Lung (tissue), 11 donors: ENCODE measurements at regions not wholly inside any gene's neighbourhood (a gene's known extent, or its start where the extent isn't known, plus 50 kb on each side); places are given as distances from the start of the nearest gene placed in this dataset.

Experiments used
- ATAC-seq: fragments of 200-7000 bp; cut with Tn5 transposase; one replicate; pipeline ENCODE4 v1.9.1; 2020; ENCODE audit warnings: moderate number of reproducible peaks; ENCODE audit not compliant: insufficient read depth, low FRiP score
- DNase-seq, 3 donors: peaks; one replicate each; pipeline ENCODE4 v3.0.0-alpha.2; 2013 to 2017
- H3K27ac ChIP-seq, 2 donors: one replicate each; pipeline ENCODE4 v1.5.1; 2013; ENCODE audit warnings: mild to moderate bottlenecking in 2 of 2, moderate library complexity in 2 of 2, control low read depth in 1 of 2, inconsistent platforms in 1 of 2, low read depth in 1 of 2, low read length in 1 of 2
- H3K27me3 ChIP-seq, 3 donors: one replicate each; pipeline ENCODE4 v1.5.1; 2013; ENCODE audit warnings: low read length in 2 of 3; ENCODE audit not compliant: control insufficient read depth in 3 of 3, insufficient read depth in 3 of 3
- H3K36me3 ChIP-seq, 4 donors: one replicate each; pipeline ENCODE4 v1.5.1; 2013; ENCODE audit warnings: low read length in 4 of 4, mild to moderate bottlenecking in 1 of 4, moderate library complexity in 1 of 4; ENCODE audit not compliant: control insufficient read depth in 4 of 4, insufficient read depth in 4 of 4
- H3K4me1 ChIP-seq, 5 donors: one replicate each; pipeline ENCODE4 v1.5.1; 2013; ENCODE audit warnings: low read length in 5 of 5, mild to moderate bottlenecking in 2 of 5, moderate library complexity in 1 of 5; ENCODE audit not compliant: control insufficient read depth in 5 of 5, insufficient read depth in 5 of 5
- H3K4me3 ChIP-seq: one replicate; pipeline ENCODE4 v1.5.1; 2013; ENCODE audit warnings: mild to moderate bottlenecking, control low read depth, moderate library complexity
- H3K9ac ChIP-seq, 2 donors: one replicate each; pipeline ENCODE4 v1.5.1; 2013; ENCODE audit warnings: low read length in 2 of 2, control low read depth in 1 of 2; ENCODE audit not compliant: insufficient read depth in 1 of 2
- H3K9me3 ChIP-seq, 4 donors: one replicate each; pipeline ENCODE4 v1.5.1; 2013; ENCODE audit warnings: low read length in 3 of 4, mild to moderate bottlenecking in 1 of 4, moderate library complexity in 1 of 4; ENCODE audit not compliant: control insufficient read depth in 4 of 4, insufficient read depth in 3 of 4
- whole genome bisulfite sequencing, 2 donors: extraction: QIAGEN DNeasy Blood & Tissue Kit; methylation state at CpG; one replicate each; pipeline ENCODE4 v1.1.7; 2013; 5-methylcytosine and 5-hydroxymethylcytosine counted together
- TF ChIP-seq, protein P1 (sequence below): IDR thresholded peaks from 2 replicates; pipeline ENCODE4 v1.5.1; 2012; ENCODE audit warnings: mild to moderate bottlenecking; ENCODE audit errors: control extremely low read depth, extremely low read depth
- donor health status: control.
- donor health status: control.
- donor health status: Bipolar disorder and iron deficiency.
- donor health status: healthy.
- donor health status: DM: yes; HTN: yes; CAD: no.

DNA sequence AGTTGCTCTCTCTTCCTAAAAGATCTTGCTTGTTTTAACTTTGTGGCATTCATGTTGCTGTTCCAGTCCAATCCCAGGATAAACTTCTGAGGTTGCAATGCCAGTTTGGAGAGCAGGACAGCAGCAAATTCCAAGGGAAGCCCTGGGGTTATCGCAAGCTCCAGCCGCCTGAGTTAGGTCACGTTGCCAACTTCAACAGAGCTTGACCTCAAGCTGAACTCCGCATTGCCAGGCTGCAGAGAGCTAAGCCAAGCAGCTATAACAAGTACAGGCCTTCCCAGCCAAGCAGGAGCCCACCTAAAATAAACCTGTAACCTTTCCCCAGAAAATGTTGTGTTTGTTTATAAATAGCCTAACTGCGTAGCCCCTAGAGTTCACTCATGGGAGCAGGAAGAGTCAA, 138.9 kb upstream of the LYZL1 start:
- TF ChIP-seq, protein P1, sequence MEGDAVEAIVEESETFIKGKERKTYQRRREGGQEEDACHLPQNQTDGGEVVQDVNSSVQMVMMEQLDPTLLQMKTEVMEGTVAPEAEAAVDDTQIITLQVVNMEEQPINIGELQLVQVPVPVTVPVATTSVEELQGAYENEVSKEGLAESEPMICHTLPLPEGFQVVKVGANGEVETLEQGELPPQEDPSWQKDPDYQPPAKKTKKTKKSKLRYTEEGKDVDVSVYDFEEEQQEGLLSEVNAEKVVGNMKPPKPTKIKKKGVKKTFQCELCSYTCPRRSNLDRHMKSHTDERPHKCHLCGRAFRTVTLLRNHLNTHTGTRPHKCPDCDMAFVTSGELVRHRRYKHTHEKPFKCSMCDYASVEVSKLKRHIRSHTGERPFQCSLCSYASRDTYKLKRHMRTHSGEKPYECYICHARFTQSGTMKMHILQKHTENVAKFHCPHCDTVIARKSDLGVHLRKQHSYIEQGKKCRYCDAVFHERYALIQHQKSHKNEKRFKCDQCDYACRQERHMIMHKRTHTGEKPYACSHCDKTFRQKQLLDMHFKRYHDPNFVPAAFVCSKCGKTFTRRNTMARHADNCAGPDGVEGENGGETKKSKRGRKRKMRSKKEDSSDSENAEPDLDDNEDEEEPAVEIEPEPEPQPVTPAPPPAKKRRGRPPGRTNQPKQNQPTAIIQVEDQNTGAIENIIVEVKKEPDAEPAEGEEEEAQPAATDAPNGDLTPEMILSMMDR: no peak
- H3K9me3 ChIP-seq: no peaks in the 10 kb centered on the region
- ATAC-seq (no peak), DNase-seq (peak in 2 of 3 donors; percentile 49 to 67)
- H3K27ac ChIP-seq: no peak overlapping the region
- no peak overlapping the region for H3K9ac ChIP-seq
- WGBS, 2 donors: 50 to 75% methylated on average over 5 of the region's 5 CpGs
- no peaks in the 10 kb centered on the region for H3K36me3 ChIP-seq
- H3K27me3 ChIP-seq: no peaks in the 10 kb centered on the region
- H3K4me3 ChIP-seq: no peak overlapping the region
- H3K4me1 ChIP-seq: peaks cover 0 to 10% (median 1%) of the 10 kb centered on the region in 5 donors

DNA sequence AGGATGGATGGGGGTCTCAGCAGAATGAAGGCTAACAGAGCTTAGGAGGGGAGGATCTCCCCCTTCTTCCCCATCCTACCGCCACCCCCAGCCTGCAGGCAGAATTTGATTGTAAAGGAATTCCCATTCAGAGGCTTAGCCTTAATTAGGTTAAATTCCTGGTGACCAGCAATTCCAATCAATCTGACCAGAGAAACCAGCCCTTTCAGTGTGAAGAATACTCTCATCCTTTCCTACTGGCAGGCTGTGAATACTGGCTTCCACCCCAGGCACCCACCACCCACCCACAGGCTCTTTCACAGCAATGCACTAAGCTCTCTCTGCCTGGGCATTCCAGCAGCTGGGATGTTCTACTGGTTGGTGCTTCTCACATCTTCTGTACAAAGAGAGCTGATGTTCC, 137.9 kb upstream of the LYZL1 start:
- H3K4me3 ChIP-seq: no peak overlapping the region
- no peaks in the 10 kb centered on the region for H3K9me3 ChIP-seq
- no peaks in the 10 kb centered on the region for H3K36me3 ChIP-seq
- ATAC-seq (no peak), DNase-seq (no peak)
- H3K4me1 ChIP-seq: peaks cover 0 to 10% (median 1%) of the 10 kb centered on the region in 5 donors
- WGBS, 2 donors: 76 to 79% methylated on average over 1 of the region's 1 CpG
- no peaks in the 10 kb centered on the region for H3K27me3 ChIP-seq
- TF ChIP-seq, protein P1: no peak
- H3K27ac ChIP-seq: no peak overlapping the region
- H3K9ac ChIP-seq: no peak overlapping the region

DNA sequence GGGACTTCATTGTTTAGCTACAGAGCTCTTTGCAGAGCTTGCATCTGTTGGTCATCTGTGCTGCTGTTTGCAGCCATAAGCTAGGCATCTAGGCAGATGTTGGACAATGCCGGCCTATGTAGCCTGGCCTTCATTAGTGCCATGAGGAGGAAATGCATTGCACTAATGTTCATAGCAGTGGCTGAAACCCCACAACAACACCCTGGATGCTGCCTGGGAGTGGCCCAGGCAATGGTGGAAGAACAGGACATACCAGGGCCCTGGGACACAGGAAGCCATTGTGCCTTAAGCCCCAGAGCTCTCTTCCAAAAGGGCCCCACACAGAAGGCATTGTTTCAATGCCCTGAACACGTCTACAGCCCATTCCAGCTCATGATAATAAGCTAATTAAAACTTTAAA, 131.5 kb upstream of the LYZL1 start:
- no peaks in the 10 kb centered on the region for H3K9me3 ChIP-seq
- H3K36me3 ChIP-seq: no peaks in the 10 kb centered on the region
- H3K9ac ChIP-seq: no peak overlapping the region
- 83 to 88% methylated on average over 2 of the region's 2 CpGs for whole genome bisulfite sequencing, 2 donors
- TF ChIP-seq, protein P1: no peak
- no peak for ATAC-seq
- DNase-seq: no peak
- no peak overlapping the region for H3K4me3 ChIP-seq
- H3K4me1 ChIP-seq: no peaks in the 10 kb centered on the region
- H3K27ac ChIP-seq: no peak overlapping the region
- no peaks in the 10 kb centered on the region for H3K27me3 ChIP-seq

DNA sequence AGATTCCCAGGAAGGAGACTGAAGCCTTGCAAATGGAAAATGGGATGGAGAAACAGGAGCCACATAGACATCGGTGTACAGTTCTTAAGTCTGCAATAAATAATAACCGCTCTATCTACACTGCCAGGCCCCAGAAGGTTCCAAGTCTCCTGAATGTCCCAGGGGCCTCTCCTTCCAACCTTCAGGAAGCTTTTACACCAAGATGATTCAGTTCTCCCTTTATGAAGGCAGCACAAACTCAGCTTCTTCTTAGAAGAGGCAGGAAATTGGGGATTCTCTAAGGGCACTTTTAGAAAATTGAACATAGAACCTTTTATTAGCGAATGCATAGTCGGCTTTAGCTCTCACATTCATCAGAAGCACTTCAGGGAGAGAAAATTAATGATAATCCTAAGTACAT, 130.8 kb upstream of the LYZL1 start:
- TF ChIP-seq, protein P1: no peak
- no peaks in the 10 kb centered on the region for H3K27me3 ChIP-seq
- no peak overlapping the region for H3K27ac ChIP-seq
- no peaks in the 10 kb centered on the region for H3K4me1 ChIP-seq
- no peaks in the 10 kb centered on the region for H3K9me3 ChIP-seq
- no peak overlapping the region for H3K4me3 ChIP-seq
- H3K36me3 ChIP-seq: no peaks in the 10 kb centered on the region
- ATAC-seq (no peak), DNase-seq (no peak)
- 90 to 94% methylated on average over 4 of the region's 4 CpGs for WGBS, 2 donors
- H3K9ac ChIP-seq: no peak overlapping the region
